ES-I3 (cell line): ENCODE measurements at regions not wholly inside any gene's neighbourhood (a gene's known extent, or its start where the extent isn't known, plus 50 kb on each side); places are given as distances from the start of the nearest gene placed in this dataset.
"Not testable (repeated sequence)": the region's sequence is repeated elsewhere in the genome, so short reads cannot be mapped to it uniquely, and the experiment has no call there.

ENCODE experiments used
- H3K36me3 ChIP-seq: 2 replicates; pipeline ENCODE4 v1.6.1; 2013; ENCODE audit warnings: mild to moderate bottlenecking, low read length, control low read depth, moderate library complexity; ENCODE audit not compliant: insufficient read depth
- H3K4me1 ChIP-seq: 2 replicates; pipeline ENCODE4 v1.6.1; 2013; ENCODE audit warnings: mild to moderate bottlenecking, control low read depth, low read length; ENCODE audit not compliant: insufficient read depth
- H3K9ac ChIP-seq: 2 replicates; pipeline ENCODE4 v1.6.1; 2013; ENCODE audit warnings: low read depth, mild to moderate bottlenecking, low read length, moderate library complexity
- H3K9me3 ChIP-seq: 2 replicates; pipeline ENCODE4 v1.6.1; 2013; ENCODE audit warnings: mild to moderate bottlenecking, low read length, moderate library complexity; ENCODE audit not compliant: control insufficient read depth, insufficient read depth

- no peaks in the 10 kb centered on the region for H3K9me3 ChIP-seq
- H3K9ac ChIP-seq, result no peak overlapping the region
- no peaks in the 10 kb centered on the region for H3K36me3 ChIP-seq
- H3K4me1 ChIP-seq, result no peaks in the 10 kb centered on the region
Measured at GRCh38 chr11:16596231-16596630, 142.2 kb upstream of the C11orf58 start.

GRCh38 chr11:16591157-16591556 lies 147.3 kb upstream of the C11orf58 start:
- no peaks in the 10 kb centered on the region for H3K9me3 ChIP-seq
- no peaks in the 10 kb centered on the region for H3K4me1 ChIP-seq
- no peaks in the 10 kb centered on the region for H3K36me3 ChIP-seq
- H3K9ac ChIP-seq, result no peak overlapping the region

- Histone ChIP-seq H3K36me3 (no peaks in the 10 kb centered on the region), H3K9ac (no peak overlapping the region), H3K9me3 (no peaks in the 10 kb centered on the region), H3K4me1 (no peaks in the 10 kb centered on the region)
Measured at GRCh38 chr11:16587670-16588069, 150.8 kb upstream of the C11orf58 start.

DNA sequence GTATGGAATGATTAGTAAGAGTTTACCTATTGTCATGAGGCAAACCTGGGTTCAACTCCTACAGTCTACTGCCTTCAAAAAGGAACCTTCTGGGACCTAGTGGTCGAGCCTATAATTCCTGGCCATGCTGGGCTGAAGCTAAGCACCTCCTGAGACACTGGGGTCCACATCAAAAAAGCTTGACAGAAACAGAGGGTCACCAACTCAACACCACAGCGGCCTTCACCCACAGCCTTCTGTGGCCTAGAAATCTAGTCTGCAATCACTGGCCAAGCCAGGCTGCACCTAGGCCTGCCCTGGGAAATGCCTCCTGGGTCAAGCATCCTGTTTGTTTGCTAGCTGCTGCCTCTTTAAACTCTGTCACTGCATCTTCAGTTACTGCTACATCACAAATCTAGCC lies 153.9 kb upstream of the C11orf58 start:
- no peaks in the 10 kb centered on the region for H3K36me3 ChIP-seq
- no peaks in the 10 kb centered on the region for H3K4me1 ChIP-seq
- H3K9me3 ChIP-seq, result no peaks in the 10 kb centered on the region

GRCh38 chr11:16581078-16581477 lies 157.4 kb upstream of the C11orf58 start:
- not testable (repeated sequence) for H3K4me1 ChIP-seq, H3K36me3 ChIP-seq, H3K9me3 ChIP-seq, H3K9ac ChIP-seq

More for the DNA sequence above, 153.9 kb upstream of the C11orf58 start:
- no peak overlapping the region for H3K9ac ChIP-seq

DNA sequence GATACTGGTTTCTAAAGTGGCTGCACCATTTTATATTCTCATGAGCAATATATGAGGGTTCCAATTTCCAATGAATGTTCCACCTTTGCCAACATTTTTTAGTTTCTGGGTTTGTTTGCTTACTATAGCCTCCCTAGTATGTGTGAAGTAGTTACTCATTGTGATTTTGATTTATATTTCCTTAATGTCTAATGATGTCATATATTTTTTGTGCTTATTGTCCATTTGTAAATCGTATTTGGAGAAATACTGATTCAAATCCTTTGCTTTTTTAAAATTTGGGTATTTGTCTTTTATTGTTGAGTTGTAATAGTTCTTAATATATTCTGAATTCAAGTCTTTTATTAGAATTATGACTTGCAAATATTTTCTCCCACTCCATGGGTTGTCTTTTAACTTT lies 161.0 kb upstream of the C11orf58 start:
- Histone ChIP-seq H3K9me3 (no peaks in the 10 kb centered on the region), H3K9ac (no peak overlapping the region), H3K36me3 (no peaks in the 10 kb centered on the region), H3K4me1 (no peaks in the 10 kb centered on the region)

GRCh38 chr11:16574889-16575288 lies 163.6 kb upstream of the C11orf58 start:
- not testable (repeated sequence) for H3K9me3 ChIP-seq

GRCh38 chr11:16572945-16573344 lies 165.5 kb upstream of the C11orf58 start:
- H3K9ac ChIP-seq, result no peak overlapping the region
- no peaks in the 10 kb centered on the region for H3K36me3 ChIP-seq
- no peaks in the 10 kb centered on the region for H3K9me3 ChIP-seq
- H3K4me1 ChIP-seq, result no peaks in the 10 kb centered on the region

More at GRCh38 chr11:16574889-16575288, 163.6 kb upstream of the C11orf58 start:
- H3K36me3 ChIP-seq, H3K4me1 ChIP-seq, H3K9ac ChIP-seq: not testable (repeated sequence)

DNA sequence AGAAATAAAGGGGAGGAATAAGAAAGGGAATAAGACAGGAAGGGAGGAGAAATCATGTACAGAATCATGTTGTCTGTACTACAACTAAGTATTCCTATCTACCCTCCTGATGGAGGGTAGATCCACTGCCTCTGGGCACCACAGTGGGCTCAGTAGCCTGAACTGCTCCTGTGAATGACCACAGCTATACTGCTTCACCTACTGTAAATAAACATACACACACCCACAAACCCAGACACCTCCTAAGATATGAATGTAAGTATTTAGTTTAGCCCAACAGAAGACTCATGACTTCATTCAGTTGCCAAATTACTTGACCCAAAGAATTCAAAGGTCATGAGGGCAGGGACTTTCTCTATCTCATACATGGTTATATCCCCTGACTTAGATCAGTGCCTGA lies 177.3 kb upstream of the C11orf58 start:
- H3K9me3 ChIP-seq, result no peaks in the 10 kb centered on the region
- no peaks in the 10 kb centered on the region for H3K4me1 ChIP-seq
- no peak overlapping the region for H3K9ac ChIP-seq

DNA sequence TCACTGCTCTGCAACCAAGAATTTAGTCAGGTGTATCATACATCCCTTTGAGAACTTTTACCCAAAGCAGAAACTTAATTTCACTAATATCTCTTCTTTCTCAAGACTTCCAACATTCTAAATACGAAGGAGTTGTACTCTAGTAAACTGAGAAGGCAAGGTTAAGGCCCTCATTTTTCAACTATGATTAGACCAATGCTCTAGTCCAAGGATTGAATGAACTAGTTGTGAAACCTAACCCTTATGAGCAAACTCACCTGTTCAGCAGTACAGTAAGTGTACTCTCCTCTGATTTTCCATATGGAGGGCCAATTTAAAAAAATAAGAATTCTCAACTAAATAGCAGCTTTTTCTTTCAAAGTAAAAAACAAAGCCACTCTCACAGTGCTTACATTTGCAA lies 180.0 kb upstream of the C11orf58 start:
- Histone ChIP-seq H3K9ac (no peak overlapping the region), H3K36me3 (no peaks in the 10 kb centered on the region), H3K4me1 (no peaks in the 10 kb centered on the region), H3K9me3 (no peaks in the 10 kb centered on the region)

More for the DNA sequence above, 177.3 kb upstream of the C11orf58 start:
- no peaks in the 10 kb centered on the region for H3K36me3 ChIP-seq

DNA sequence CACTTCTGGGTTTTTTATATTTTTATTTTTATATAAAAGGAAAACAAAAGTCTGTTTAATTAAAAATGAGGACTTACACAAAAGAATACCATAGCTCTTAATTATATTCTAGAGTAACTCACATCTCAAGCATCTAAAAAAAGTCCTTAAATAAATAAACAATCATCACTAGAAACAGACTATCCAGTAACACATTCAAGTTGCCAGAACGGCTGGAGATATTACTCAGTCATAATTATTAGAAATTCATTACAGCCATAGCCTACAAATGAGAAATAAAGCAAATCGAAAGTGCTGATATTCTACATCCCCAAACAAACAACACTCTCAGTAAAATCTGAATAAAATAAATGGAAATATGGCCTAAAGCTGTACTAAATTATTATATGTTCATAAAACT lies 182.5 kb upstream of the C11orf58 start:
- no peak overlapping the region for H3K9ac ChIP-seq
- no peaks in the 10 kb centered on the region for H3K36me3 ChIP-seq
- no peaks in the 10 kb centered on the region for H3K9me3 ChIP-seq
- no peaks in the 10 kb centered on the region for H3K4me1 ChIP-seq

GRCh38 chr11:16554361-16554760 lies 184.1 kb upstream of the C11orf58 start:
- Histone ChIP-seq H3K36me3 (no peaks in the 10 kb centered on the region), H3K9ac (no peak overlapping the region), H3K4me1 (no peaks in the 10 kb centered on the region), H3K9me3 (no peaks in the 10 kb centered on the region)

GRCh38 chr11:16547879-16548278 lies 190.6 kb upstream of the C11orf58 start:
- Histone ChIP-seq H3K4me1 (no peaks in the 10 kb centered on the region), H3K9ac (no peak overlapping the region), H3K9me3 (no peaks in the 10 kb centered on the region), H3K36me3 (no peaks in the 10 kb centered on the region)

DNA sequence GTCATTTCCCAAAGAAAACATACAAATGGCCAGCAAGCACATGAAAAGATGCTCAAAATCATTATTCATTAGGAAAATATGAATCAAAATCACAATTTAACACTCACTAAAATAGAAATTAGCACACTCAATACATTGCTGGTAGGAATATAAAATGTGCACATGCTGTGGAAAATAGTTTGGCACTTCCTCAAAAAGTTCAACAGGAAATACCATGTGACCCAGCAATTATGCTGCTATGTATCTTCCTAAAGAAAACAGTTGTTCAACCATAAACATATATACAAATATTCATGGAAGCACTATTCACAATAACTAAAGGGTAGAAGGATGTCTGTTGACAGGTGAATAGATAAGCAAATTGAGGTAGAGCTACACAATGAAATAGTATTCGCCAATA lies 187.3 kb upstream of the SOX6 start:
- no peaks in the 10 kb centered on the region for H3K36me3 ChIP-seq
- H3K9me3 ChIP-seq, result no peaks in the 10 kb centered on the region
- no peaks in the 10 kb centered on the region for H3K4me1 ChIP-seq
- H3K9ac ChIP-seq, result no peak overlapping the region

DNA sequence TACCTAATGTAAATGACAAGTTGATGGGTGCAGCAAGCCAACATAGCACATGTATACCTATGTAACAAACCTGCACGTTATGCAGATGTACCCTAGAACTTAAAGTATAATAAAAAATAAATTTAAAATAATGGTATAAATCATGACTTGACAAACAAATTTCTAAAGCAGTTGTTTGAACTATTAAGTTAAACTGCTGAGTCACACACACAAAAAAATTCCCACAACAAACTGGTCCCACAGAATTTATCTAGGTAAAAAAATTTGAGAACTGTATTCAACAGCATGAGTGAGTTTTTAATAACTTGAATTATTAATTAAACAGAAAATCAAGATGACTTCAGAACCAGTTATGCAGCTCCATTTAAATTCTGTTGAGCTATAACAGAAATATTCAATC lies 186.0 kb upstream of the SOX6 start:
- no peaks in the 10 kb centered on the region for H3K4me1 ChIP-seq
- no peaks in the 10 kb centered on the region for H3K9me3 ChIP-seq
- H3K9ac ChIP-seq, result no peak overlapping the region
- H3K36me3 ChIP-seq, result no peaks in the 10 kb centered on the region

DNA sequence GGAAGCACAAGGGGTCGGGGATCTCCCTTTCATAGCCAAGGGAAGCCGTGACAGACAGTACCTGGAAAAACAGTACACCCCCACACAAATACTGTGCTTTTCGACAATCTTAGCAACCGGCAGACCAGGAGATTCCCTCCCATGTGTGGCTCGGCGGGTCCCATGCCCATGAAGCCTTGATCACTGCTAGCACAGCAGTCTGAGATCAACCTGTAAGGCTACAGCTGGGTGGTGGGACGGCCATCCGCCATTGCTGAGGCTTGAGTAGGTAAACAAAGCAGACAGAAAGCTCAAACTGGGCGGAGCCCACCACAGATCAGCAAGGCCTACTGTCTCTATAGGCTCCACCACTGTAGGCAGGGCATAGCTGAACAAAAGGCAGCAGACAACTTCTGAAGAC lies 180.2 kb upstream of the SOX6 start:
- no peaks in the 10 kb centered on the region for H3K36me3 ChIP-seq
- H3K9me3 ChIP-seq, result no peaks in the 10 kb centered on the region
- H3K4me1 ChIP-seq, result no peaks in the 10 kb centered on the region
- H3K9ac ChIP-seq, result no peak overlapping the region
